RWPE1 (cell line): ENCODE measurements at regions not wholly inside any gene's neighbourhood (a gene's known extent, or its start where the extent isn't known, plus 50 kb on each side); places are given as distances from the start of the nearest gene placed in this dataset.
"Not testable (repeated sequence)": the region's sequence is repeated elsewhere in the genome, so short reads cannot be mapped to it uniquely, and the experiment has no call there.

ENCODE experiments used
- CTCF ChIA-PET: fragments of 350-600 bp; sonication (Branson Sonifier 250); formaldehyde crosslinking; extraction: SDS; loops from one replicate; lab custom pipeline; 2021; lab: Yijun Ruan, JAX
- POLR2A ChIA-PET: fragments of 400-600 bp; formaldehyde crosslinking; extraction: SDS; loops from one replicate; lab custom pipeline; 2020; ENCODE audit warnings: antibody characterized with exemption; ENCODE audit not compliant: low non-redundant PET; lab: Yijun Ruan, JAX
- DNase-seq: peaks from one replicate; pipeline ENCODE4 v3.0.0; 2012; ENCODE audit warnings: low spot score
- H3K27ac ChIP-seq: fragments of 450-650 bp; 2 replicates; pipeline ENCODE4 v1.5.1; 2017
- TF ChIP-seq, protein P1 (sequence below): fragments of 450-650 bp; conservative IDR thresholded peaks from 2 replicates; pipeline ENCODE4 v1.5.1; 2017; ENCODE audit warnings: low read depth, mild to moderate bottlenecking

DNA sequence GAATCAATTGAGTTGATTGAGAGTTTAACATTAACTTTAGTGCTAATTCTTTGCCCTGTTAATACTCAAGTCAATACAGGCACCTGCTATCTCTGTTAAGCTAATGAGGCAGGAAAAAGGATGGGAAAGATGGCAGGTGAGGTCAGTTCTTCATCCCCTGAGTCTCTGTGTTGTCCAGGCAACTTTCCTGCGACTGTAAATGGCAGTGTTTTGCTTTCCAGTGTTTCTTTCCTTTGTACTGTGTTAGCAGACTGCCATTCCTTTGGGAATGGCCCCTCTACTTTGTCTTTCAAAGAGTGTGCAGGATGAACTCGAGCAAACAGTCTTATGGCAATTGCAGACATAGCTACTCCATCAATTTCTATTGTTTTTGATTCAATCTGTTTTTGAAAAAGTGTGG is 202.2 kb upstream of the VLDLR start:
- DNase-seq, result no peak
- H3K27ac ChIP-seq, result no peak overlapping the region
- CTCF ChIA-PET, result interaction anchor here (0.6 kb wide), 1 partner anchor 496 kb away, joined by 4 read pairs; no protein-coding TSS in a partner anchor
- TF ChIP-seq, protein P1, sequence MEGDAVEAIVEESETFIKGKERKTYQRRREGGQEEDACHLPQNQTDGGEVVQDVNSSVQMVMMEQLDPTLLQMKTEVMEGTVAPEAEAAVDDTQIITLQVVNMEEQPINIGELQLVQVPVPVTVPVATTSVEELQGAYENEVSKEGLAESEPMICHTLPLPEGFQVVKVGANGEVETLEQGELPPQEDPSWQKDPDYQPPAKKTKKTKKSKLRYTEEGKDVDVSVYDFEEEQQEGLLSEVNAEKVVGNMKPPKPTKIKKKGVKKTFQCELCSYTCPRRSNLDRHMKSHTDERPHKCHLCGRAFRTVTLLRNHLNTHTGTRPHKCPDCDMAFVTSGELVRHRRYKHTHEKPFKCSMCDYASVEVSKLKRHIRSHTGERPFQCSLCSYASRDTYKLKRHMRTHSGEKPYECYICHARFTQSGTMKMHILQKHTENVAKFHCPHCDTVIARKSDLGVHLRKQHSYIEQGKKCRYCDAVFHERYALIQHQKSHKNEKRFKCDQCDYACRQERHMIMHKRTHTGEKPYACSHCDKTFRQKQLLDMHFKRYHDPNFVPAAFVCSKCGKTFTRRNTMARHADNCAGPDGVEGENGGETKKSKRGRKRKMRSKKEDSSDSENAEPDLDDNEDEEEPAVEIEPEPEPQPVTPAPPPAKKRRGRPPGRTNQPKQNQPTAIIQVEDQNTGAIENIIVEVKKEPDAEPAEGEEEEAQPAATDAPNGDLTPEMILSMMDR, result no peak
- POLR2A ChIA-PET, result no interaction called here

- TF ChIP-seq, protein P1, result no peak
- POLR2A ChIA-PET, result no interaction called here
Observed at GRCh38 chr9:2420543-2420942, 201.0 kb upstream of the VLDLR start.

GRCh38 chr9:2424619-2425033 is 197.0 kb upstream of the VLDLR start:
- no peak overlapping the region for H3K27ac ChIP-seq
- TF ChIP-seq, protein P1, result no peak
- DNase-seq, result no peak
- CTCF ChIA-PET, result no interaction called here
- POLR2A ChIA-PET, result no interaction called here

More at GRCh38 chr9:2420543-2420942, 201.0 kb upstream of the VLDLR start:
- no peak overlapping the region for H3K27ac ChIP-seq
- CTCF ChIA-PET, result no interaction called here
- DNase-seq, result no peak

- H3K27ac ChIP-seq, result no peak overlapping the region
- TF ChIP-seq, protein P1, result no peak
- POLR2A ChIA-PET, result no interaction called here
- CTCF ChIA-PET, result no interaction called here
- no peak for DNase-seq
Observed at GRCh38 chr9:2425676-2426075, 195.9 kb upstream of the VLDLR start.

DNA sequence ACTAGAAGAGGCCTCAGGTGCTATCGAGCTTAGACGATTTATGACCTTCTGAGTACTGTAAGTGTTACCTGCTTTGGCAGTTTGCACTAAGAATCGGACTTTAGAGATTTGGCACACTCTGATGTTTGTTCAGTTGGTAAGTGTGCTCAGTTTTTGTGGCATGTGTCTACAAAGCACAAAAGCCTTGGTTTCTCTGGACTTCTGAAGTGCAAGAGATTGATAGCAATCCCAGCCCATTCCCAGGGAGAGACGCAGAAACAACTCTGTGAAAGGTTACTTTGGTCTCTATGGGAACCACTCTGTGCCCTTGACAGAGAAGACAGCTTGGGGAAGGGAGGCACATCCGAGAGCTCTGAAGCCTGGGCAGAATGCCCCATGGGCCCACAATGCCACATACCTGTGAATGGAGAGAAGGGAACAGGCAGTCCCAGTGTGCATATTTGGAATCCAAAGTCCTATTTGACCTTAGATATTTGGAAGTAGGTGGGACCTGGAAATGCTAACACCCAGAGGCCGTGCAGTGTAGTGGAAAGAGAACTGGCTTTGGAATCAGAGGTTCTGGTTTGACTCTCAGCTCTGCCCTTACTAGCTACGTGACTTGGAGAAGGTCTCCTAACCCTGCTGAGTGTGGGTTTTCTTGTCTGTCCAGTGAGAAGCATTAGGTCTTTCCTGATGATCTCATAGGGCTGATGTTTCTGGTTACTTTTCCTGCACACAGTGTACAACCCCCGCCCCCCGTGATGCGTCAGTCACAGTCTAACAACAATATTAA is 194.3 kb upstream of the VLDLR start:
- ChIA-PET CTCF (no interaction called here), POLR2A (no interaction called here)
- H3K27ac ChIP-seq, result no peak overlapping the region
- TF ChIP-seq, protein P1, result no peak
- no peak for DNase-seq

DNA sequence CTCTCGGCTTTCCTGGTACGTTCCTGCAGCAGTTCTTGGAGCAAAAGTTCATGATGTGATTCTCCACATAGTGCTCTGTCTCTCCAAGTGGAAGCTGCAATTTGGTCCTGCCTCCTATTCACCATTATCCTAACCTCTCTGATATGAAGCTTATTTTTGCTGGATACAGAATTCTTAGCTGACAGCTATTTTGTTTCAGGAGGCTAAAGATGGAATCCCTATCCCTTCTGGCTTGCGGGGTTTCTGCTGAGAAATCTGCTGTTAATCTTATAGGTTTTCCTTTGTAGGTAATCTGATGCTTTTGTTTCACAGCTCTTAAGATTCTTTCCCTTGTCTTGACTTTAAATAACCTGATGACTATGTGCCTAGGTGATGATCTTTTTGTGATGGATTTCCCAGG is 181.6 kb upstream of the VLDLR start:
- POLR2A ChIA-PET, result no interaction called here

GRCh38 chr9:2443933-2444332 is 177.7 kb upstream of the VLDLR start:
- DNase-seq, POLR2A ChIA-PET, CTCF ChIA-PET, H3K27ac ChIP-seq: not testable (repeated sequence)

More for the DNA sequence above, 181.6 kb upstream of the VLDLR start:
- DNase-seq, result no peak
- H3K27ac ChIP-seq, result no peak overlapping the region
- TF ChIP-seq, protein P1, result no peak
- CTCF ChIA-PET, result no interaction called here
